Stomach (tissue), 4 donors: ENCODE measurements at regions not wholly inside any gene's neighbourhood (a gene's known extent, or its start where the extent isn't known, plus 50 kb on each side); places are given as distances from the start of the nearest gene placed in this dataset.

Source experiments
- CTCF ChIP-seq, 7 experiments: fragments of 450-650 bp in 4 of 7; fragments of 200-600 bp in 3 of 7; sonication (generic) in 3 of 7; IDR thresholded peaks; one replicate each; pipeline ENCODE4 v1.5.1; 2016 to 2019; ENCODE audit warnings: antibody characterized with exemption in 7 of 7, control low read depth in 2 of 7, mild to moderate bottlenecking in 1 of 7
- POLR2AphosphoS5 ChIP-seq, 3 donors: sonication (generic); formaldehyde crosslinking; IDR thresholded peaks; one replicate each; pipeline ENCODE4 v1.6.1; 2016; ENCODE audit warnings: antibody characterized with exemption in 3 of 3

- TF ChIP-seq CTCF (IDR thresholded peaks at IDR 0.05) (no peak), POLR2AphosphoS5 (IDR thresholded peaks at IDR 0.05) (no peak)
These were observed 309.6 kb upstream of the PRKCQ start for GRCh38 chr10:6889718-6890117.
